ENCODE measurements at regions not wholly inside any gene's neighbourhood (a gene's known extent, or its start where the extent isn't known, plus 50 kb on each side); places are given as distances from the start of the nearest gene placed in this dataset.

- TF ChIP-seq, protein P1, sequence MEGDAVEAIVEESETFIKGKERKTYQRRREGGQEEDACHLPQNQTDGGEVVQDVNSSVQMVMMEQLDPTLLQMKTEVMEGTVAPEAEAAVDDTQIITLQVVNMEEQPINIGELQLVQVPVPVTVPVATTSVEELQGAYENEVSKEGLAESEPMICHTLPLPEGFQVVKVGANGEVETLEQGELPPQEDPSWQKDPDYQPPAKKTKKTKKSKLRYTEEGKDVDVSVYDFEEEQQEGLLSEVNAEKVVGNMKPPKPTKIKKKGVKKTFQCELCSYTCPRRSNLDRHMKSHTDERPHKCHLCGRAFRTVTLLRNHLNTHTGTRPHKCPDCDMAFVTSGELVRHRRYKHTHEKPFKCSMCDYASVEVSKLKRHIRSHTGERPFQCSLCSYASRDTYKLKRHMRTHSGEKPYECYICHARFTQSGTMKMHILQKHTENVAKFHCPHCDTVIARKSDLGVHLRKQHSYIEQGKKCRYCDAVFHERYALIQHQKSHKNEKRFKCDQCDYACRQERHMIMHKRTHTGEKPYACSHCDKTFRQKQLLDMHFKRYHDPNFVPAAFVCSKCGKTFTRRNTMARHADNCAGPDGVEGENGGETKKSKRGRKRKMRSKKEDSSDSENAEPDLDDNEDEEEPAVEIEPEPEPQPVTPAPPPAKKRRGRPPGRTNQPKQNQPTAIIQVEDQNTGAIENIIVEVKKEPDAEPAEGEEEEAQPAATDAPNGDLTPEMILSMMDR (IDR thresholded peaks at IDR 0.05) = no peak
Observed at GRCh38 chr7:96503597-96503996, 181.7 kb upstream of the SLC25A13 start.

DNA sequence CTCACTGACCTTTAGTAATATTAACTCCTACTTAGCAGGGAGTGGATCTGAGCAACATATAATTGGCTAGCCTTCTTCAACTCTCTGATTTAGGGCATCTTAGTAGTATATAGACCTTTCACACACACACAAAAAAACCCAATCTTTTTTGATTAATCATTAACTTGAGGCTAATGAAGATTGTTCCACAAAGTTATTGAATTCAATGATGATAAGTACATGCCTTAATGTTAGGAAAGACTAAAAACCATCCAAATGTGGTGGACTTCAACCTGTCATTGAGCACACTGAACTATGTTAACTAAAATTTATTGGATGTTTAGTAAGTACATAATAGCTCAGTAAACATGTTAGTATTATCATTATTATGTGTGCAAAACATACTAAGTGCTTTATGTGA lies 179.4 kb upstream of the SLC25A13 start:
- TF ChIP-seq, protein P1 (IDR thresholded peaks at IDR 0.05) = no peak

DNA sequence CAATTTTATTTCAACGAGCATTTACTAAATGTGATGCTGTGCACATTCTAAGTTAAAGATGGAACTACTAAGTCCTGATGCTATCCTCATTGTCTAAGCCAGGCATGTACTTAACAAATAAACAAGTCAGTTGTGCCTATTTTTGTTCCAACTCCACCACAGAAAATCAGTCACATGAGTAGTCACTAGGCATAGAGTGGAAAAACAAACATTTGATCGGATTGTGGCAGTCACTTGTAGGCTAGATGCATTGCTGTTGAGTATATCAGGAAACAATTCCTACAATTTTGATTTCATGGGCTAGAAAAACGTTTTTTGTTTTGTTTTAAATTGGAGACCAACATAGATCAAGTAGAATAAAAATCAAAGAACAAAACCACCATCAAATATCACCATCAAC lies 177.6 kb upstream of the SLC25A13 start:
- TF ChIP-seq, protein P1 (IDR thresholded peaks at IDR 0.05) = no peak

- TF ChIP-seq, protein P1 (IDR thresholded peaks at IDR 0.05) = no peak
Observed at GRCh38 chr7:96497567-96497966, 175.7 kb upstream of the SLC25A13 start.

GRCh38 chr7:96495751-96496216 lies 173.9 kb upstream of the SLC25A13 start:
- TF ChIP-seq, protein P1 (IDR thresholded peaks at IDR 0.05) = no peak

- TF ChIP-seq, protein P1 (IDR thresholded peaks at IDR 0.05) = no peak
Observed at GRCh38 chr7:96486681-96487080, 164.8 kb upstream of the SLC25A13 start.

GRCh38 chr7:96484845-96485244 lies 162.9 kb upstream of the SLC25A13 start:
- TF ChIP-seq, protein P1 (IDR thresholded peaks at IDR 0.05) = no peak

GRCh38 chr7:96484091-96484490 lies 162.2 kb upstream of the SLC25A13 start:
- TF ChIP-seq, protein P1 (IDR thresholded peaks at IDR 0.05) = no peak
